Liver (tissue), 7 donors: ENCODE measurements at regions not wholly inside any gene's neighbourhood (a gene's known extent, or its start where the extent isn't known, plus 50 kb on each side); places are given as distances from the start of the nearest gene placed in this dataset.

Experiments used
- DNase-seq: peaks from one replicate; pipeline ENCODE4 v3.0.0-alpha.2; 2017; ENCODE audit warnings: low spot score
- H3K27ac ChIP-seq, 2 donors: one replicate each; pipeline ENCODE4 v1.7.0; 2013; ENCODE audit warnings: inconsistent platforms in 2 of 2, low read length in 2 of 2, control low read depth in 1 of 2, low read depth in 1 of 2, mild to moderate bottlenecking in 1 of 2
- H3K27me3 ChIP-seq, 4 donors: one replicate each; pipeline versions ENCODE4 v1.6.1 to v1.7.0; 2013; ENCODE audit warnings: low read length in 3 of 4, inconsistent platforms in 1 of 4, mild to moderate bottlenecking in 1 of 4, moderate library complexity in 1 of 4; ENCODE audit not compliant: control insufficient read depth in 4 of 4, insufficient read depth in 4 of 4
- H3K36me3 ChIP-seq, 4 donors: one replicate each; pipeline versions ENCODE4 v1.6.1 to v1.7.0; 2013; ENCODE audit warnings: low read length in 3 of 4, mild to moderate bottlenecking in 3 of 4, low read depth in 1 of 4, moderate library complexity in 1 of 4; ENCODE audit not compliant: control insufficient read depth in 4 of 4, insufficient read depth in 3 of 4
- H3K4me1 ChIP-seq, 4 donors: one replicate each; pipeline versions ENCODE4 v1.6.1 to v1.7.0; 2013; ENCODE audit warnings: low read length in 3 of 4, mild to moderate bottlenecking in 3 of 4, moderate library complexity in 1 of 4; ENCODE audit not compliant: control insufficient read depth in 4 of 4, insufficient read depth in 4 of 4
- H3K4me3 ChIP-seq, 3 donors: one replicate each; pipeline versions ENCODE4 v1.6.1 to v1.7.0; 2013; ENCODE audit warnings: low read length in 3 of 3, control low read depth in 1 of 3, low read depth in 1 of 3, mild to moderate bottlenecking in 1 of 3
- H3K9ac ChIP-seq, 2 donors: one replicate each; pipeline ENCODE4 v1.7.0; 2013; ENCODE audit warnings: low read length in 2 of 2, mild to moderate bottlenecking in 2 of 2, moderate library complexity in 2 of 2, control low read depth in 1 of 2, low read depth in 1 of 2
- H3K9me3 ChIP-seq, 4 donors: one replicate each; pipeline versions ENCODE4 v1.6.1 to v1.7.0; 2013; ENCODE audit warnings: low read length in 3 of 4; ENCODE audit not compliant: control insufficient read depth in 4 of 4
- EGR1 ChIP-seq, 2 donors: IDR thresholded peaks; 2 replicates each; pipeline ENCODE4 v1.6.1; 2016 to 2018; ENCODE audit warnings: antibody characterized with exemption in 2 of 2, low read depth in 2 of 2
- FOXA1 ChIP-seq: IDR thresholded peaks from 2 replicates; pipeline ENCODE4 v1.6.1; 2016; ENCODE audit warnings: antibody characterized with exemption
- FOXA2 ChIP-seq: IDR thresholded peaks from 2 replicates; pipeline ENCODE4 v1.6.1; 2016; ENCODE audit warnings: antibody characterized with exemption
- GABPA ChIP-seq, 2 donors: IDR thresholded peaks in 1 of 2; conservative IDR thresholded peaks in 1 of 2; 2 replicates each; pipeline ENCODE4 v1.6.1; 2016; ENCODE audit warnings: antibody characterized with exemption in 2 of 2, mild to moderate bottlenecking in 1 of 2, moderate library complexity in 1 of 2
- HNF4A ChIP-seq, 2 donors: conservative IDR thresholded peaks; 2 replicates each; pipeline ENCODE4 v1.6.1; 2016; ENCODE audit warnings: antibody characterized with exemption in 2 of 2, mild to moderate bottlenecking in 2 of 2
- HNF4G ChIP-seq: IDR thresholded peaks from 2 replicates; pipeline ENCODE4 v1.6.1; 2016; ENCODE audit warnings: antibody characterized with exemption
- JUND ChIP-seq, 2 donors: IDR thresholded peaks; 2 replicates each; pipeline ENCODE4 v1.6.1; 2016; ENCODE audit warnings: antibody characterized with exemption in 2 of 2
- NR2F2 ChIP-seq: IDR thresholded peaks from 2 replicates; pipeline ENCODE4 v1.6.1; 2016; ENCODE audit warnings: antibody characterized with exemption
- RAD21 ChIP-seq, 2 donors: IDR thresholded peaks; 2 replicates each; pipeline ENCODE4 v1.6.1; 2016; ENCODE audit warnings: antibody characterized with exemption in 2 of 2, mild to moderate bottlenecking in 2 of 2
- RXRA ChIP-seq, 2 donors: IDR thresholded peaks; 2 replicates each; pipeline ENCODE4 v1.6.1; 2017 to 2018; ENCODE audit warnings: antibody characterized with exemption in 2 of 2, mild to moderate bottlenecking in 1 of 2
- SP1 ChIP-seq: IDR thresholded peaks from 2 replicates; pipeline ENCODE4 v1.6.1; 2018; ENCODE audit warnings: antibody characterized with exemption, mild to moderate bottlenecking
- TAF1 ChIP-seq: conservative IDR thresholded peaks from 2 replicates; pipeline ENCODE4 v1.6.1; 2016; ENCODE audit warnings: antibody characterized with exemption, mild to moderate bottlenecking
- YY1 ChIP-seq: IDR thresholded peaks from 2 replicates; pipeline ENCODE4 v1.6.1; 2016; ENCODE audit warnings: antibody characterized with exemption, mild to moderate bottlenecking
- TF ChIP-seq, protein P1 (sequence below): IDR thresholded peaks from 2 replicates; pipeline ENCODE4 v1.6.1; 2016; ENCODE audit warnings: antibody characterized with exemption, mild to moderate bottlenecking
- TF ChIP-seq, protein P2 (sequence below): IDR thresholded peaks from 2 replicates; pipeline ENCODE4 v1.6.1; 2016; ENCODE audit warnings: antibody characterized with exemption
- TF ChIP-seq, protein P3 (sequence below): IDR thresholded peaks from 2 replicates; pipeline ENCODE4 v1.6.1; 2016; ENCODE audit warnings: antibody characterized with exemption
- TF ChIP-seq, protein P4 (sequence below): IDR thresholded peaks from 2 replicates; pipeline ENCODE4 v1.6.1; 2016; ENCODE audit warnings: antibody characterized with exemption
- TF ChIP-seq, protein P5 (sequence below): fragments of 150-350 bp; IDR thresholded peaks from 2 replicates; pipeline ENCODE4 v1.5.1; 2017; ENCODE audit warnings: improper control_type of control experiment, low read depth, low read length; ENCODE audit not compliant: missing input control
- donor health status: healthy.
- donor health status: healthy.
- donor health status: healthy.
- donor health status: healthy.

DNA sequence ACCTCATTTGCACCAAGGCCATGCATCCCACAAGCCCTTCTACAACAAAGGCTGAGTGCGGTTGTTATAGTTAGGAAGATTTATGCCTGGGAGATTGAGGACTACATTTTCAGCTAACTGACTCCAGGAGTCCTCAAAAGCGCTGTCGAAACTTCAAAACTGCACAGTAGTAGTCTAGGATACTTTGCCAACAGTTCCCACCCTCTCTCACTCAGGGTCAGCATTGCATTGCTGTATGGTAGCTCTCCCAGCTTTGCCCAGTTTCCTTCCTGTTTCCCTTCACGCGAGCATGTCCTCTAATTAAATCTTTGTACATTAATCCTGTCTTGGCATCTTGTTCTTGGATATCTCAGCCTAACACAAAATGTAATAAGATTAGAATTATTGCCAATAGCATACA is 420.6 kb upstream of the UBE2E3 start (continued):
- TF ChIP-seq, protein P1, sequence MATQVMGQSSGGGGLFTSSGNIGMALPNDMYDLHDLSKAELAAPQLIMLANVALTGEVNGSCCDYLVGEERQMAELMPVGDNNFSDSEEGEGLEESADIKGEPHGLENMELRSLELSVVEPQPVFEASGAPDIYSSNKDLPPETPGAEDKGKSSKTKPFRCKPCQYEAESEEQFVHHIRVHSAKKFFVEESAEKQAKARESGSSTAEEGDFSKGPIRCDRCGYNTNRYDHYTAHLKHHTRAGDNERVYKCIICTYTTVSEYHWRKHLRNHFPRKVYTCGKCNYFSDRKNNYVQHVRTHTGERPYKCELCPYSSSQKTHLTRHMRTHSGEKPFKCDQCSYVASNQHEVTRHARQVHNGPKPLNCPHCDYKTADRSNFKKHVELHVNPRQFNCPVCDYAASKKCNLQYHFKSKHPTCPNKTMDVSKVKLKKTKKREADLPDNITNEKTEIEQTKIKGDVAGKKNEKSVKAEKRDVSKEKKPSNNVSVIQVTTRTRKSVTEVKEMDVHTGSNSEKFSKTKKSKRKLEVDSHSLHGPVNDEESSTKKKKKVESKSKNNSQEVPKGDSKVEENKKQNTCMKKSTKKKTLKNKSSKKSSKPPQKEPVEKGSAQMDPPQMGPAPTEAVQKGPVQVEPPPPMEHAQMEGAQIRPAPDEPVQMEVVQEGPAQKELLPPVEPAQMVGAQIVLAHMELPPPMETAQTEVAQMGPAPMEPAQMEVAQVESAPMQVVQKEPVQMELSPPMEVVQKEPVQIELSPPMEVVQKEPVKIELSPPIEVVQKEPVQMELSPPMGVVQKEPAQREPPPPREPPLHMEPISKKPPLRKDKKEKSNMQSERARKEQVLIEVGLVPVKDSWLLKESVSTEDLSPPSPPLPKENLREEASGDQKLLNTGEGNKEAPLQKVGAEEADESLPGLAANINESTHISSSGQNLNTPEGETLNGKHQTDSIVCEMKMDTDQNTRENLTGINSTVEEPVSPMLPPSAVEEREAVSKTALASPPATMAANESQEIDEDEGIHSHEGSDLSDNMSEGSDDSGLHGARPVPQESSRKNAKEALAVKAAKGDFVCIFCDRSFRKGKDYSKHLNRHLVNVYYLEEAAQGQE, result no peak
- TF ChIP-seq FOXA2 (no peak), HNF4A (conservative IDR thresholded peaks at IDR 0.05) (no peak), RXRA (IDR thresholded peaks at IDR 0.05) (no peak), SP1 (no peak), RAD21 (IDR thresholded peaks at IDR 0.05) (no peak), GABPA (IDR thresholded peaks at IDR 0.05 in 1 of 2, conservative IDR thresholded peaks at IDR 0.05 in 1 of 2) (no peak), HNF4G (no peak), YY1 (no peak)
- TF ChIP-seq, protein P2, sequence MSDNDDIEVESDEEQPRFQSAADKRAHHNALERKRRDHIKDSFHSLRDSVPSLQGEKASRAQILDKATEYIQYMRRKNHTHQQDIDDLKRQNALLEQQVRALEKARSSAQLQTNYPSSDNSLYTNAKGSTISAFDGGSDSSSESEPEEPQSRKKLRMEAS, result no peak

DNA sequence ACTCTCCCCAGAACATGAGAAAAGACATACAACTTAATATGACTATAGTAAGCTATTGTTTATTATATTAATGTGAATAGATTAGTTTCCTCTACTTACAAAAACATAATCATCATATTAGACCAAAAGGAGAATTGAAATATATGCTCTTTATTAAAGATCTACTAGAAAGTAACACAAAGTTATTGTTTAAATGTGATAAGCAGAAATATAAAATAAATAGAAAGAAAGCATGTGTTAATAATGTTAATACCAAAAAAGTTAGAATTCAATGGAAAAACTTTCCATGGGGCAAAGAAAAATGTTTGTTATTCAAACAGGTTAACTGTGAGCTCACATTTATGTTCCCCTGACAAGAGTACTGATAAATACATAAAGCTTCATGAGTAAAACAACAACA is 421.4 kb upstream of the UBE2E3 start:
- Histone ChIP-seq H3K4me3 (no peak overlapping the region), H3K9me3 (no peaks in the 10 kb centered on the region), H3K27ac (no peak overlapping the region), H3K9ac (no peak overlapping the region), H3K4me1 (no peaks in the 10 kb centered on the region), H3K27me3 (no peaks in the 10 kb centered on the region), H3K36me3 (no peaks in the 10 kb centered on the region)
- TF ChIP-seq EGR1 (IDR thresholded peaks at IDR 0.05; ENCODE audit: low read depth in 2 of 2), result no peak
- TF ChIP-seq, protein P2, result no peak
- no peak for TF ChIP-seq HNF4G
- TF ChIP-seq, protein P1, result no peak
- no peak for TF ChIP-seq RAD21 (IDR thresholded peaks at IDR 0.05)
- no peak for TF ChIP-seq JUND (IDR thresholded peaks at IDR 0.05)
- TF ChIP-seq GABPA (IDR thresholded peaks at IDR 0.05 in 1 of 2, conservative IDR thresholded peaks at IDR 0.05 in 1 of 2), result no peak
- no peak for TF ChIP-seq RXRA (IDR thresholded peaks at IDR 0.05)
- no peak for TF ChIP-seq YY1
- TF ChIP-seq TAF1, result no peak
- TF ChIP-seq, protein P3, sequence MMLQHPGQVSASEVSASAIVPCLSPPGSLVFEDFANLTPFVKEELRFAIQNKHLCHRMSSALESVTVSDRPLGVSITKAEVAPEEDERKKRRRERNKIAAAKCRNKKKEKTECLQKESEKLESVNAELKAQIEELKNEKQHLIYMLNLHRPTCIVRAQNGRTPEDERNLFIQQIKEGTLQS, result no peak
- TF ChIP-seq, protein P4, sequence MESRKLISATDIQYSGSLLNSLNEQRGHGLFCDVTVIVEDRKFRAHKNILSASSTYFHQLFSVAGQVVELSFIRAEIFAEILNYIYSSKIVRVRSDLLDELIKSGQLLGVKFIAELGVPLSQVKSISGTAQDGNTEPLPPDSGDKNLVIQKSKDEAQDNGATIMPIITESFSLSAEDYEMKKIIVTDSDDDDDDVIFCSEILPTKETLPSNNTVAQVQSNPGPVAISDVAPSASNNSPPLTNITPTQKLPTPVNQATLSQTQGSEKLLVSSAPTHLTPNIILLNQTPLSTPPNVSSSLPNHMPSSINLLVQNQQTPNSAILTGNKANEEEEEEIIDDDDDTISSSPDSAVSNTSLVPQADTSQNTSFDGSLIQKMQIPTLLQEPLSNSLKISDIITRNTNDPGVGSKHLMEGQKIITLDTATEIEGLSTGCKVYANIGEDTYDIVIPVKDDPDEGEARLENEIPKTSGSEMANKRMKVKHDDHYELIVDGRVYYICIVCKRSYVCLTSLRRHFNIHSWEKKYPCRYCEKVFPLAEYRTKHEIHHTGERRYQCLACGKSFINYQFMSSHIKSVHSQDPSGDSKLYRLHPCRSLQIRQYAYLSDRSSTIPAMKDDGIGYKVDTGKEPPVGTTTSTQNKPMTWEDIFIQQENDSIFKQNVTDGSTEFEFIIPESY, result no peak
- no peak for TF ChIP-seq FOXA1
- TF ChIP-seq FOXA2, result no peak
- TF ChIP-seq, protein P5, sequence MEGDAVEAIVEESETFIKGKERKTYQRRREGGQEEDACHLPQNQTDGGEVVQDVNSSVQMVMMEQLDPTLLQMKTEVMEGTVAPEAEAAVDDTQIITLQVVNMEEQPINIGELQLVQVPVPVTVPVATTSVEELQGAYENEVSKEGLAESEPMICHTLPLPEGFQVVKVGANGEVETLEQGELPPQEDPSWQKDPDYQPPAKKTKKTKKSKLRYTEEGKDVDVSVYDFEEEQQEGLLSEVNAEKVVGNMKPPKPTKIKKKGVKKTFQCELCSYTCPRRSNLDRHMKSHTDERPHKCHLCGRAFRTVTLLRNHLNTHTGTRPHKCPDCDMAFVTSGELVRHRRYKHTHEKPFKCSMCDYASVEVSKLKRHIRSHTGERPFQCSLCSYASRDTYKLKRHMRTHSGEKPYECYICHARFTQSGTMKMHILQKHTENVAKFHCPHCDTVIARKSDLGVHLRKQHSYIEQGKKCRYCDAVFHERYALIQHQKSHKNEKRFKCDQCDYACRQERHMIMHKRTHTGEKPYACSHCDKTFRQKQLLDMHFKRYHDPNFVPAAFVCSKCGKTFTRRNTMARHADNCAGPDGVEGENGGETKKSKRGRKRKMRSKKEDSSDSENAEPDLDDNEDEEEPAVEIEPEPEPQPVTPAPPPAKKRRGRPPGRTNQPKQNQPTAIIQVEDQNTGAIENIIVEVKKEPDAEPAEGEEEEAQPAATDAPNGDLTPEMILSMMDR, result no peak
- no peak for TF ChIP-seq NR2F2
- DNase-seq, result no peak
